ENCODE measurements at regions not wholly inside any gene's neighbourhood (a gene's known extent, or its start where the extent isn't known, plus 50 kb on each side); places are given as distances from the start of the nearest gene placed in this dataset.

DNA sequence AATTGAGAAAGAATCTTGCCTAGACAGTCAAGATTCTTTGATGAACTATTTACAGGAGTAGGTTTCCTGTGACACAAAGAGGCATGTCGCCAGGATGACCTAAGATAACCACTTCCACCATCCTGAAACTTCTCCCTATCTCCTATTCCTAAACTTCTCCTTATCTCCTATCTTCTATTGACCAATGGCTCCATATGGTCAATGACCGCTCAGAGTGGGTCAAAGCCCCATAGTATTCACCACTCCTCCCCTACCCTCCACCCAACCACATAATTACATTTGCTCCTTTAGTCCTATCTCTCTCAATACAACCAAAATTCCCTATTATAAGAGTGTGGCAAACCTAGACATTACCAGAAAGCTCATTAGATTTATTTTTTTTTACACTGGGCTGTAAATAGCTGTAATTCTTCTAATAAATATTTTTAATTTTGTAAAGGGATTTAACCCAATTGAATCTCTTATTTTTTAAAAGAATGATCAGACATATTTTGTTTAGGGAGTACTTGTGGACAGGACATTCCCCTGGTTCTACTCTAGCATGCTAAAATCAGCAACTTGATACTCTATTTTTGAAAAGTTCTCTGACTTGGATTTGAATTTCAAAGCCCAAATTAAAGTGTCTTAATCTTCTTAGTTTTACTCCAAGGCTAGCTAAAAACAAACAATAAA, 416.0 kb upstream of the CCNH start:
- Mint-ChIP-seq H3K27ac (no peak overlapping the region), H3K27me3 (no peaks in the 10 kb centered on the region), H3K9me3 (ENCODE audit: insufficient read depth) (peaks cover 14% of the 10 kb centered on the region), H3K4me1 (no peaks in the 10 kb centered on the region), H3K4me3 (no peak overlapping the region)
- no peak overlapping the region for H3K27ac ChIP-seq (ENCODE audit: low read length in 2 of 2)
- TF ChIP-seq, protein P1, sequence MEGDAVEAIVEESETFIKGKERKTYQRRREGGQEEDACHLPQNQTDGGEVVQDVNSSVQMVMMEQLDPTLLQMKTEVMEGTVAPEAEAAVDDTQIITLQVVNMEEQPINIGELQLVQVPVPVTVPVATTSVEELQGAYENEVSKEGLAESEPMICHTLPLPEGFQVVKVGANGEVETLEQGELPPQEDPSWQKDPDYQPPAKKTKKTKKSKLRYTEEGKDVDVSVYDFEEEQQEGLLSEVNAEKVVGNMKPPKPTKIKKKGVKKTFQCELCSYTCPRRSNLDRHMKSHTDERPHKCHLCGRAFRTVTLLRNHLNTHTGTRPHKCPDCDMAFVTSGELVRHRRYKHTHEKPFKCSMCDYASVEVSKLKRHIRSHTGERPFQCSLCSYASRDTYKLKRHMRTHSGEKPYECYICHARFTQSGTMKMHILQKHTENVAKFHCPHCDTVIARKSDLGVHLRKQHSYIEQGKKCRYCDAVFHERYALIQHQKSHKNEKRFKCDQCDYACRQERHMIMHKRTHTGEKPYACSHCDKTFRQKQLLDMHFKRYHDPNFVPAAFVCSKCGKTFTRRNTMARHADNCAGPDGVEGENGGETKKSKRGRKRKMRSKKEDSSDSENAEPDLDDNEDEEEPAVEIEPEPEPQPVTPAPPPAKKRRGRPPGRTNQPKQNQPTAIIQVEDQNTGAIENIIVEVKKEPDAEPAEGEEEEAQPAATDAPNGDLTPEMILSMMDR (IDR thresholded peaks at IDR 0.05) = no peak
- no peak for TF ChIP-seq EZH2 (IDR thresholded peaks at IDR 0.05; ENCODE audit: borderline replicate concordance, insufficient read depth, low read depth, low read length, poor library complexity, severe bottlenecking)
- H3K4me1 ChIP-seq (ENCODE audit: control insufficient read depth in 2 of 2, insufficient read depth in 2 of 2, low read length in 2 of 2) = no peaks in the 10 kb centered on the region
- no peak overlapping the region for H3K4me2 ChIP-seq (replicated peaks; ENCODE audit: low read depth, low read length, poor library complexity, severe bottlenecking)
- ChIA-PET POLR2A (no interaction called here), CTCF (no interaction called here)
- no peak overlapping the region for H3K9ac ChIP-seq (ENCODE audit: low read length)
- 94% methylated on average over 2 of the region's 2 CpGs for WGBS (ENCODE audit: insufficient coverage)
- ATAC-seq (ENCODE audit: low read depth) (no peak), DNase-seq (no peak)
- no peaks in the 10 kb centered on the region for H4K20me1 ChIP-seq (ENCODE audit: control insufficient read depth, insufficient read depth, low read length, poor library complexity, severe bottlenecking)
- H3K27me3 ChIP-seq (replicated peaks in 1 of 4; ENCODE audit: control extremely low read depth in 1 of 4, control insufficient read depth in 3 of 4, insufficient read depth in 4 of 4, low read length in 3 of 4) = no peaks in the 10 kb centered on the region
- H3K4me3 ChIP-seq (ENCODE audit: control extremely low read depth in 1 of 5, extremely low read depth in 1 of 5, insufficient read depth in 1 of 5, low read depth in 2 of 5, low read length in 4 of 5) = no peak overlapping the region
- no peak overlapping the region for H2AFZ ChIP-seq (ENCODE audit: insufficient read depth, low read depth, low read length, poor library complexity, severe bottlenecking)
- no peaks in the 10 kb centered on the region for H3K36me3 ChIP-seq (replicated peaks in 1 of 2; ENCODE audit: control extremely low read depth in 1 of 2, control insufficient read depth in 1 of 2, extremely low read depth in 1 of 2, insufficient read depth in 2 of 2, low read length in 1 of 2)
- intact Hi-C loops (cut with micrococcal nuclease) = no loop called here
- peaks cover 1 to 11% (median 7%) of the 10 kb centered on the region in 3 donors for H3K9me3 ChIP-seq (ENCODE audit: control extremely low read depth in 1 of 3, control insufficient read depth in 2 of 3, insufficient read depth in 1 of 3, low read length in 2 of 3)
- H3K79me2 ChIP-seq (ENCODE audit: control insufficient read depth, insufficient read depth, low read length) = no peaks in the 10 kb centered on the region

- 87% methylated on average over 7 of the region's 8 CpGs for WGBS (ENCODE audit: insufficient coverage)
- CTCF ChIA-PET = no interaction called here
Measured at GRCh38 chr5:87827539-87827938, 414.8 kb upstream of the CCNH start.

More at GRCh38 chr5:87827539-87827938, 414.8 kb upstream of the CCNH start:
- intact Hi-C loops (cut with micrococcal nuclease) = no loop called here
- no peaks in the 10 kb centered on the region for H3K36me3 ChIP-seq (replicated peaks in 1 of 2; ENCODE audit: control extremely low read depth in 1 of 2, control insufficient read depth in 1 of 2, extremely low read depth in 1 of 2, insufficient read depth in 2 of 2, low read length in 1 of 2)
- H3K27me3 Mint-ChIP-seq = no peaks in the 10 kb centered on the region
- H3K9me3 ChIP-seq (ENCODE audit: control extremely low read depth in 1 of 3, control insufficient read depth in 2 of 3, insufficient read depth in 1 of 3, low read length in 2 of 3) = peaks cover 0 to 7% (median 4%) of the 10 kb centered on the region in 3 donors
- TF ChIP-seq, protein P1 (IDR thresholded peaks at IDR 0.05) = no peak
- no peak for TF ChIP-seq EZH2 (IDR thresholded peaks at IDR 0.05; ENCODE audit: borderline replicate concordance, insufficient read depth, low read depth, low read length, poor library complexity, severe bottlenecking)
- no peak overlapping the region for H3K4me3 ChIP-seq (ENCODE audit: control extremely low read depth in 1 of 5, extremely low read depth in 1 of 5, insufficient read depth in 1 of 5, low read depth in 2 of 5, low read length in 4 of 5)
- H3K79me2 ChIP-seq (ENCODE audit: control insufficient read depth, insufficient read depth, low read length) = no peaks in the 10 kb centered on the region
- H3K4me3 Mint-ChIP-seq = no peak overlapping the region
- H4K20me1 ChIP-seq (ENCODE audit: control insufficient read depth, insufficient read depth, low read length, poor library complexity, severe bottlenecking) = no peaks in the 10 kb centered on the region
- H3K27ac ChIP-seq (ENCODE audit: low read length in 2 of 2) = no peak overlapping the region
- H3K27ac Mint-ChIP-seq = no peak overlapping the region
- H3K9ac ChIP-seq (ENCODE audit: low read length) = no peak overlapping the region
- H3K4me1 Mint-ChIP-seq = no peaks in the 10 kb centered on the region
- no peaks in the 10 kb centered on the region for H3K27me3 ChIP-seq (replicated peaks in 1 of 4; ENCODE audit: control extremely low read depth in 1 of 4, control insufficient read depth in 3 of 4, insufficient read depth in 4 of 4, low read length in 3 of 4)
- H3K4me2 ChIP-seq (replicated peaks; ENCODE audit: low read depth, low read length, poor library complexity, severe bottlenecking) = no peak overlapping the region
- H3K9me3 Mint-ChIP-seq (ENCODE audit: insufficient read depth) = peaks cover 6% of the 10 kb centered on the region
- H2AFZ ChIP-seq (ENCODE audit: insufficient read depth, low read depth, low read length, poor library complexity, severe bottlenecking) = no peak overlapping the region
- ATAC-seq (ENCODE audit: low read depth) (no peak), DNase-seq (no peak)
- no peaks in the 10 kb centered on the region for H3K4me1 ChIP-seq (ENCODE audit: control insufficient read depth in 2 of 2, insufficient read depth in 2 of 2, low read length in 2 of 2)
- POLR2A ChIA-PET = no interaction called here

Data from B cell (primary cell).